Skeletal muscle tissue (tissue), 3 donors: ENCODE measurements at regions not wholly inside any gene's neighbourhood (a gene's known extent, or its start where the extent isn't known, plus 50 kb on each side); places are given as distances from the start of the nearest gene placed in this dataset.

ENCODE experiments used
- H3K27ac ChIP-seq: one replicate; pipeline ENCODE4 v1.7.0; 2013; ENCODE audit warnings: mild to moderate bottlenecking, low read depth, low read length, inconsistent platforms
- H3K27me3 ChIP-seq, 3 donors: one replicate each; pipeline ENCODE4 v1.7.0; 2013; ENCODE audit warnings: low read length in 3 of 3; ENCODE audit not compliant: control insufficient read depth in 3 of 3, insufficient read depth in 3 of 3
- H3K36me3 ChIP-seq, 3 donors: one replicate each; pipeline ENCODE4 v1.7.0; 2013; ENCODE audit warnings: low read length in 3 of 3; ENCODE audit not compliant: control insufficient read depth in 3 of 3, insufficient read depth in 3 of 3
- H3K4me1 ChIP-seq, 3 donors: one replicate each; pipeline ENCODE4 v1.7.0; 2013; ENCODE audit warnings: low read length in 3 of 3, mild to moderate bottlenecking in 3 of 3; ENCODE audit not compliant: control insufficient read depth in 3 of 3, insufficient read depth in 3 of 3
- H3K4me3 ChIP-seq, 3 donors: one replicate each; pipeline ENCODE4 v1.7.0; 2013; ENCODE audit warnings: low read length in 3 of 3
- H3K9ac ChIP-seq, 3 donors: one replicate each; pipeline ENCODE4 v1.7.0; 2013; ENCODE audit warnings: low read length in 3 of 3, mild to moderate bottlenecking in 3 of 3, moderate library complexity in 2 of 3, low read depth in 1 of 3
- H3K9me3 ChIP-seq, 3 donors: one replicate each; pipeline ENCODE4 v1.7.0; 2013; ENCODE audit warnings: low read length in 3 of 3; ENCODE audit not compliant: control insufficient read depth in 3 of 3
- donor health status: Osteomylitis.

DNA sequence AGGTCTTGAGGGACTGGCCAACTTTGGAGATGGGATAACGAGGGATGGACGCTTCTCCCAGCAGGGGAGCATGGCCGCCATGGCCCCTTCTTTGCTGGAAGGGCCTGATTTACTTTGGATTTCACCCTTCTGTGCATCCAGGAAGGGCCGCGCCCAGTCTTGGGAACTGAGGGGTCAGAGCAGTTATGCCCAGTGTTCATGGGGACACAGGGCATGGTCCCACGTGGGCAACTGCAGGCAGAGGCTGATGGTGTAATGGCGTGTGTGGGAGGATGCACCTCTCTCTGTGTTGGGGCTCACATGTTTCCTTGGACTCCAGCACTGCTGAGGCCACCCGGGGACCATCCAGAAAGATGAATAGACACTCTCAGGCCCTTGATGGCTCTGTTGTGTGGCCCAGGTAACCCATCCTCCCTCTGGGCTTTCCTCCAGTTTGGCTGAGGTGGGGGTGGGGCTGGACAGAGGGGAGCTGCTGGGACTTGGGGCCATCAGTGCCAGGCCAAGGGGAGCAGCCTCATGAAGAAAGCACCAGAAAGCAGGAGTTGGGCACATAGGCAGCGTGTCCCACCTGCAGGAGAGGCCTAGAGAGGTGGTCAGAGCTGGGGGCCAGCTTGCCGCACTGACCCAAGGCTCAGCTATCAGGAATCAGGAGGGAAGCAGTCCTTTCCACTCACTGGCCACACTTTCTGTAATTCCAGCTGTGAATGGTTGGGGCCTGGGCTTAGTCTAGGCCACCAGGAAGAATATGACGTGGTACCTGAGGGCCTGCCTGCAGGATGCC, 1033.9 kb downstream of the TBC1D22A start:
- Histone ChIP-seq H3K27ac (no peak overlapping the region), H3K4me3 (no peak overlapping the region), H3K4me1 (no peaks in the 10 kb centered on the region), H3K9me3 (peaks cover 0 to 3% (median 0%) of the 10 kb centered on the region in 3 donors), H3K27me3 (peaks cover 0 to 5% (median 0%) of the 10 kb centered on the region in 3 donors), H3K9ac (no peak overlapping the region), H3K36me3 (no peaks in the 10 kb centered on the region)

DNA sequence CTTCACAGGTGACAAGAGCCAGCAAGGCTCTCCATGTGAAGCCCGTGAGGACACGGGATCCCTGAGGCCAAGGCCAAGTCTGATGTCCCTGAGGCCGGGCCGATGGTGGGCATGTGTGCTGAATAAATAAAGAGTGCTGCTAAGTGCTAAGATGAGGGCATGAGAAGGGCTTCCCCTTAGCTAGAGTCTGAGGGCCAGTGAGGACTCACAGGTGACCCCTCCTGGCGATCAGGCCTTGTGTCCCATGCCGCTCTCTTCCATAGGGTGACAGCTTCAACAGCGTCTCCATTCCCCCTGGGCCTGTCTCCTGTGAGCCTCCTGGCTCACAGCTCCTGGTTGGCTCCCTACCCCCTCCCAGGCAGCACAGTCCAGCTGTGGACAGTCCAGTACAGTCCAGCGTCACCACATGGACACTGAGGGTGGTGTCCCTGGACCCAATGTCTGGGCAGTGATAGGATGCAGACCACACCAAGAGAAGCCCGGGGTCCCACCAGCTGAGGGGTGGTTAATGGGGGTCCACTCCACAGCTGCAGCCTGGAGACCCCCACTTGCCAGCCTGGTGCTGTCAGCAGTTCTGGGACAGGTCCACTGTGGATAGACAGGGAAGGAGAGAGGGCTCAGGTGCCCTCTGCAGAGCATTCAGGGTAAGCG, 1033.2 kb downstream of the TBC1D22A start:
- H3K27ac ChIP-seq, result no peak overlapping the region
- H3K36me3 ChIP-seq, result no peaks in the 10 kb centered on the region
- H3K4me1 ChIP-seq, result no peaks in the 10 kb centered on the region
- peaks cover 0 to 5% (median 0%) of the 10 kb centered on the region in 3 donors for H3K27me3 ChIP-seq
- no peak overlapping the region for H3K4me3 ChIP-seq
- H3K9me3 ChIP-seq, result peaks cover 0 to 3% (median 0%) of the 10 kb centered on the region in 3 donors
- no peak overlapping the region for H3K9ac ChIP-seq

DNA sequence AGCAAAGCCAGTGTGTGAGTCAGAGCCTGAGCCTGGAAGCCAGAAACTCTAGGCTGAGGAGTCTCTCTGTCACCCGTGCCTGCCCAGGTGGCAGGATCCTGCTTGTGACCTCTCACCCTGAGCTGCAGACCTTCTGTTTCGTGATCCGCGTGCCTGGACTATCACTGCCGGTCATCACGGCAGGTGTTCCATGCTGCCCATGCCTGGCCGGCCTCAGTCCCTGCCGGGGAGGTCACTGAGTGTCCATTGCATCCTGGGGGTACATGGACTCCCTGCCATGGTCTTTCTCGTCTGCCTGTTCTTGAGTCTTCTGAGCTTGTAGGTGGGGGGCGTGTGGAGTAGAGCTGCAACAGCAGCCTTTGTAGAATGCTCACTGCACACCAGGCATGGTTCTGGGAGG, 1032.4 kb downstream of the TBC1D22A start:
- Histone ChIP-seq H3K36me3 (no peaks in the 10 kb centered on the region), H3K9ac (no peak overlapping the region), H3K27me3 (peaks cover 0 to 5% (median 0%) of the 10 kb centered on the region in 3 donors), H3K27ac (no peak overlapping the region), H3K4me1 (no peaks in the 10 kb centered on the region), H3K9me3 (peaks cover 0 to 3% (median 0%) of the 10 kb centered on the region in 3 donors), H3K4me3 (no peak overlapping the region)

DNA sequence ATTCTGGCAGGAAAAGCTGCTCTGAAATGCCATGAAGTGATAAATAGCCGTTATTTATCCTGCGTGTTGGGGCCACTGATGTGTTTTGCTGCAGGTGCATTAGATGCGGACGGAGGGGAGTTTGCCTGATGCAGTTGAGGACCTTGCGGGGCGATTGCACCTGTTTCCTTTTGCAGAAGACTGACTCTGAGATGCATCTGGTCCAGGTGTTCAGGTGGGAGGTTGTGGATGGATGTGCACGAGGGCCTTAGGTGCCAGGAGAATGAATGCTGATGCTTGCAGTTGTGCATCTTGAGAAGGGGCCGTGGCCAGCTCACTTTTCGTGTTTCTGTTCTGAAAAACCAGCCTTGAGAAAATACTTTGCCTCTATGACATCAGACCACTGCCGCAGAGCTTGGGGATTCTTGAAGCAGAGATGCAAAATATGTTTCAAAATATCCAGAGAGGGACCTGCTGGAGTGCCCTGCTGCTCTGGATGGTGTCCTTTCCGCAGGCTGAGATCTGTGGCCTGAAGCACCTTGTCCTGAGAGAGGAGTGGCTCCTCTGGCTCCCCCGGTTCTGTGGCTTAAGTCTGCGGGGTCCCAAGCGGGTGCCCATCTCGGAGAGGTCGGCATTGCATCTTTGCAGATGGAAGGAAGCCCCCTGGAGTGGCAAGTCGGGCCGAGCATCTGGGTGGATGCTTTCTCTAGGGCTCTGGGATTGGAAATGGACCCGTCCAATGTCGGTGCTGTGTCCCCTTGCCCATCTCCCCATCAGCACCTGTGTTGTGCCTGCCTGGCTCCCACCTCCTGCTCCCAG, 1031.1 kb downstream of the TBC1D22A start:
- Histone ChIP-seq H3K9me3 (peaks cover 0 to 1% (median 0%) of the 10 kb centered on the region in 3 donors), H3K4me1 (no peaks in the 10 kb centered on the region), H3K27me3 (peaks cover 0 to 7% (median 1%) of the 10 kb centered on the region in 3 donors), H3K4me3 (no peak overlapping the region), H3K27ac (no peak overlapping the region), H3K36me3 (no peaks in the 10 kb centered on the region), H3K9ac (no peak overlapping the region)

DNA sequence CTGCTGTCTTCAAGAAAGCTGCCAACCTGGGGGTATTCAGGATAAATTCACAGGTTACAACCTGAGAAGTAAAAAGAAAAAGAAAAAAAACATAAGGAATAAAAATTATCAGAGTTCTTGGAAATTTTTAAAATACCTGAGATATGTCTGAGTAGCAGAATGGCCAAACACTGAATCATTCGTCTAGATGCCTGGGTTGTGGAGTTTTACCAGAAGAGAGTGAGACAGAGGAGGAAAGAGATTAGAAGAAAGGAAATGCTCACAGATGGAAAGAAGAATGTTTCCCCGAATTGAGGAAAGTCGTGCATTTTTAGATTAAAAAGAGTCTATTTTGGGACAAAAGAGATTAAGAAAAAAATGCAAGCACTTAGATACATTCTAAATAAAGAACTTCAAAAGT, 1026.7 kb downstream of the TBC1D22A start:
- Histone ChIP-seq H3K27me3 (peaks cover 0 to 26% (median 25%) of the 10 kb centered on the region in 3 donors), H3K4me3 (no peak overlapping the region), H3K36me3 (no peaks in the 10 kb centered on the region), H3K27ac (no peak overlapping the region), H3K9ac (no peak overlapping the region), H3K9me3 (no peaks in the 10 kb centered on the region), H3K4me1 (no peaks in the 10 kb centered on the region)

DNA sequence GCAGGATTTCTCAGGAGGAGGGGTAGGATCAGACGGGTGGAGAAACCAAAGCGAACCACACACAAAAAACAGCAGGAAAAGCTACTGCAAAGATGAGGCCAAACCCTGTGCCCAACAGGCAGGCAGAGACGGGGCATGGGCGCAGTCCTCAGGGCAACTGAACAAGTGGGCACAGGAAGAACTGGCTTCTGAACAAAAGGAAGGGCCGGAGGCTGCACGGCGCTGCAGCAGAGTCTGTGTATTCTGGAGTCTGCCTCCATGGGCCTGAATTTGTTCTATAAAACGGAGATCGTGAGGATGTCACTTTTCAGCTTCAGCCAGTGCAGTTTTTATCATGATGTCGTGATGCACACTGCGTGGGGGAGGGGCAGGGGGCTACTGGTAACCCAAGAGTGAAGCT, 1026.0 kb downstream of the TBC1D22A start:
- H3K27me3 ChIP-seq, result peaks cover 0 to 28% (median 27%) of the 10 kb centered on the region in 3 donors
- no peaks in the 10 kb centered on the region for H3K4me1 ChIP-seq
- H3K4me3 ChIP-seq, result no peak overlapping the region
- no peak overlapping the region for H3K27ac ChIP-seq
- no peaks in the 10 kb centered on the region for H3K36me3 ChIP-seq
- H3K9me3 ChIP-seq, result no peaks in the 10 kb centered on the region
- no peak overlapping the region for H3K9ac ChIP-seq

DNA sequence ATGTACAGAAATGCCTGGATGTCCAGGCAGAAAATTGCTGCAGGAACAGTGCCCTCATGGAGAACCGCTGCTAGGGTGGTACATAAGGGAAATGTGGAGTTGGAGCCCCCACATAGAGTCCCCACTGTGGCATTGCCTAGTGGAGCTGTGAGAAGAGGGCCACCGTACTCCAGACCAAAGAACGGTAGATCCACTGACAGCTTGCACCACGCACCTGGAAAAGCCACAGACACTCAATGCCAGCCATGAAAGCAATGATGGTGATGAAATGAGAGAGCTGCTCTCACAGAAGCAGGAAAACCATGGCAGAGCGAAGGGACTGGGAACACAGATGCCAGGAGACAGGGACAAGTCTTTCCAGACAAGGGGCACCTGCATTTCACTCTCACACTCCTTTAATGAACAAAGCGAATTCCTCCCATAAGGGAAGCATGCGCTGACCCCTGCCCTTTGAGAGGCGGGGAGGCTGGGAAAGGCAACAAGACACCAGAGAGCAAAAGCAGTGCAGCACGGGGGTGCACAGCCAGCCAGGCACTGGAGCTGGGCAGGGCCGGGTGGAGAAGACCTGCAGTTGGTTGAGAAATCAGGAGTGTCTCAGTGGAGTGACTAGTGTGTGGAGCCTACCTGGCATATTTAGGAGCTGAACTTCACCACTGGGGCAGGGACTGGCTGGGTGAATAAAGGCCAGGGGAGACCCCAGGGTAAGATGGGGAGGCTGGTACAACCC, 1025.2 kb downstream of the TBC1D22A start:
- no peak overlapping the region for H3K9ac ChIP-seq
- H3K27me3 ChIP-seq, result peaks cover 0 to 29% (median 27%) of the 10 kb centered on the region in 3 donors
- H3K4me3 ChIP-seq, result no peak overlapping the region
- no peak overlapping the region for H3K27ac ChIP-seq
- H3K36me3 ChIP-seq, result no peaks in the 10 kb centered on the region
- H3K9me3 ChIP-seq, result no peaks in the 10 kb centered on the region
- H3K4me1 ChIP-seq, result no peaks in the 10 kb centered on the region

DNA sequence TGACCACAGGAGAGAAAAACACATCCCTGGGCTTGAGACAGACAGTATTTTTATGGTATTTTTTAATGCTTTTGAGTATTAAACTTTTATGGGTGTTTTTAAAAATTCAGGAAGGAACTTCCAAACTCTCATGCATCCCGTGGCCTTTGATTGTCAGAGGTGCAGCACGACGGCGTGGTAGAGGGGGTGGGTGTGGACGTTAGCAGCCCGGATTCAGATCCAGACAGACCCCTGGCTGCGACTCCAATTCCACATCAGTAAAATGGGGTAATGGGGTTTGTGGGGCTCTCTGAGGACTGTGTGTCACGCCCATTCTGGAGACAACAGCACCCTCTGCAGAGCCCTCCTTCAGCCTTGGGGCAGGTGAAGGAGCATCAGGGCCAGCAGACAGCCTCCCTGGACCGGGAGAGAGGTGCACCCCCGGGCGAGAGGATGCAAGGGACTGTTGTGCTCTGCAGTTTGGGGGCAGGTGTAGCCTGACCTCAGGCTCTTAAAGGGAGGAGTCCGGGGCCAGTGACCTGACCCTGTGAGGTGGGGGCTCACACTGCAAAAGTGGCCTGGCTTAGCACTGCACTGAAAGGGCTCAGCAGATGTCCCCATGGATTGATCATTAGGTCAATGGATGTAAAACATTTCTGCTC, 1024.3 kb downstream of the TBC1D22A start:
- H3K9ac ChIP-seq, result no peak overlapping the region
- H3K4me1 ChIP-seq, result no peaks in the 10 kb centered on the region
- H3K27me3 ChIP-seq, result peaks cover 0 to 29% (median 27%) of the 10 kb centered on the region in 3 donors
- peaks cover 0 to 3% (median 2%) of the 10 kb centered on the region in 3 donors for H3K9me3 ChIP-seq
- no peak overlapping the region for H3K4me3 ChIP-seq
- H3K27ac ChIP-seq, result no peak overlapping the region
- H3K36me3 ChIP-seq, result no peaks in the 10 kb centered on the region

DNA sequence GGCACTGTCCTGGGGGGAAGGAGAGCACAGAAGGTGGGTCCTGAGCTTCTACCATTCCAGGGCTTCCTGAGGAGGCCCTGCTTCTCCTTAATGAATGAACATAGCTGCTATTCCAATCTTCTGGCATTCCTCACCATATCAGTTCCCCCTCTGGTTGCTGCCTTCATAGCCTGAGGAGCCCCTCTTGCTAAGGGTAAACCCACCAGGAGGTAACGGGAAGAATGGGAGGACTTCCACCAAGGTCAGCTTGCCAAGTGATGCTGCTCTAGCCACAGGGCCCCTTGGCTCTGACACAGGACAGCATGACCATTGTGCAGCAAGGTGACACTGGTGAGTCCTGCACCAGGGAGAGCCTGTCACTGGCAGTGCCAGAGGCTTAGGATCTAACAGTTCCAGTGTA, 1022.5 kb downstream of the TBC1D22A start:
- Histone ChIP-seq H3K36me3 (no peaks in the 10 kb centered on the region), H3K4me3 (no peak overlapping the region), H3K27me3 (peaks cover 0 to 40% (median 34%) of the 10 kb centered on the region in 3 donors), H3K27ac (no peak overlapping the region), H3K4me1 (no peaks in the 10 kb centered on the region), H3K9me3 (peaks cover 0 to 6% (median 3%) of the 10 kb centered on the region in 3 donors), H3K9ac (no peak overlapping the region)
